ENCODE measurements at regions not wholly inside any gene's neighbourhood (a gene's known extent, or its start where the extent isn't known, plus 50 kb on each side); places are given as distances from the start of the nearest gene placed in this dataset.

DNA sequence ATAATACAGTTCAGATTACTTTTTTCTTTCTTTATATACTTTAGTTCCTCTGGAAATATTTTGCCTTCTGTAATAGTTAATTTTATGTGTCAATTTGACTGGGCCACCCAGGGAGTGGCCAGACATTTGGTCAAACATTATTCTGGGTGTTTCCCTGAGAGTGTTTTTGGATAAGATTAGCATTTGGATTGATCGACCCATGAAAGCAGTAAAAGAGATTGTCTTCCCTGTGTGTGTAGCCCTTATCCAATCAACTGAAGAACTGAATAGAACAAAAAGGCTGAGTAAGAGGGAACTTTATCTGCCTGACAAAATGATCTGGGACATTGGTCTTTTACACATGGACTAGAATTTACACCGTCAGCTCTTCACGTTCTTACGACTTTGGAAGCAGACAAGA, 1190.1 kb upstream of the FAM98A start:
- no peak overlapping the region for H3K27ac ChIP-seq (ENCODE audit: control insufficient read depth, insufficient read depth)
- ChIA-PET POLR2A (no interaction called here), CTCF (no interaction called here), SMC1A (ENCODE audit: uncharacterized antibody, unreplicated experiment) (no interaction called here), RAD21 (ENCODE audit: unreplicated experiment) (no interaction called here)
- no peak for TF ChIP-seq PAX5 (IDR thresholded peaks at IDR 0.05; ENCODE audit: borderline replicate concordance, low read depth, low read length)
- no peak overlapping the region for H3K4me2 ChIP-seq (ENCODE audit: control insufficient read depth, insufficient read depth)
- in situ Hi-C loops (cut with MboI) (no loop called here), intact Hi-C loops (cut with micrococcal nuclease; ENCODE audit: unreplicated experiment) (no loop called here)
- no peak overlapping the region for H3K9ac ChIP-seq (ENCODE audit: control insufficient read depth, insufficient read depth, low read length)
- H2AFZ ChIP-seq (ENCODE audit: control insufficient read depth, low read depth, low read length): no peak overlapping the region
- H3K79me2 ChIP-seq (ENCODE audit: control insufficient read depth, insufficient read depth, low read length): no peaks in the 10 kb centered on the region
- no peak overlapping the region for H3K4me3 ChIP-seq
- H3K27me3 ChIP-seq (replicated peaks in 1 of 2; ENCODE audit: control insufficient read depth in 2 of 2, insufficient read depth in 2 of 2, low read length in 1 of 2): no peaks in the 10 kb centered on the region
- no peaks in the 10 kb centered on the region for H3K36me3 ChIP-seq (ENCODE audit: control insufficient read depth in 2 of 2, insufficient read depth in 2 of 2, low read length in 1 of 2)
- H3K4me1 ChIP-seq (ENCODE audit: control insufficient read depth, insufficient read depth, low read length): no peaks in the 10 kb centered on the region
- H3K9me3 ChIP-seq (replicated peaks; ENCODE audit: control insufficient read depth, insufficient read depth, low read length): no peaks in the 10 kb centered on the region
- ATAC-seq (no peak), FAIRE-seq (no peak), DNase-seq (ENCODE audit: low read depth, low spot score) (no peak)
- 24% methylated on average over 4 of the region's 4 CpGs for WGBS (ENCODE audit: insufficient coverage, insufficient replicate concordance, low lambda C conversion rate, missing lambda C conversion rate)
- BruUV-seq (replicated peaks): no TSS peak
- H4K20me1 ChIP-seq (ENCODE audit: control insufficient read depth, insufficient read depth): no peaks in the 10 kb centered on the region

DNA sequence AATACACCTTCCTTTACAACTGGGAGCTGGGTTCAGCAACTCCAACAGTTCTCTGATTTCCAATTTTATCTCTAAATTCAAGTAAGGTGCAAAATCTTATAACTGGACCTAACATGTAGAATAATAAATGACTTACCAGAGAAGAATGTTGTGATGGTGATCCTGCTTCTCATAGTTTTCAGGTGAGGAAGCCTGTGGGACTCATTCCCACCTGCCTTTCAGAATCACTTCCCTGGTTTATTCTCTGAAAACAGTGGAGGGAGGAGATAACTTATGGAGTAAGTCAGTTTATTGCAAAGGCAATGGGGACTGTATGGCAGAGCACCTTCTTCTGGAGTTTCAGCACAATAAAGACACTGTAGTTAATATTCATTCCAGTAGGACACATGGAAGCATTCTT, 1188.2 kb upstream of the FAM98A start:
- no peak for ATAC-seq
- no peak for FAIRE-seq
- POLR2A ChIA-PET: no interaction called here
- TF ChIP-seq, protein P1, sequence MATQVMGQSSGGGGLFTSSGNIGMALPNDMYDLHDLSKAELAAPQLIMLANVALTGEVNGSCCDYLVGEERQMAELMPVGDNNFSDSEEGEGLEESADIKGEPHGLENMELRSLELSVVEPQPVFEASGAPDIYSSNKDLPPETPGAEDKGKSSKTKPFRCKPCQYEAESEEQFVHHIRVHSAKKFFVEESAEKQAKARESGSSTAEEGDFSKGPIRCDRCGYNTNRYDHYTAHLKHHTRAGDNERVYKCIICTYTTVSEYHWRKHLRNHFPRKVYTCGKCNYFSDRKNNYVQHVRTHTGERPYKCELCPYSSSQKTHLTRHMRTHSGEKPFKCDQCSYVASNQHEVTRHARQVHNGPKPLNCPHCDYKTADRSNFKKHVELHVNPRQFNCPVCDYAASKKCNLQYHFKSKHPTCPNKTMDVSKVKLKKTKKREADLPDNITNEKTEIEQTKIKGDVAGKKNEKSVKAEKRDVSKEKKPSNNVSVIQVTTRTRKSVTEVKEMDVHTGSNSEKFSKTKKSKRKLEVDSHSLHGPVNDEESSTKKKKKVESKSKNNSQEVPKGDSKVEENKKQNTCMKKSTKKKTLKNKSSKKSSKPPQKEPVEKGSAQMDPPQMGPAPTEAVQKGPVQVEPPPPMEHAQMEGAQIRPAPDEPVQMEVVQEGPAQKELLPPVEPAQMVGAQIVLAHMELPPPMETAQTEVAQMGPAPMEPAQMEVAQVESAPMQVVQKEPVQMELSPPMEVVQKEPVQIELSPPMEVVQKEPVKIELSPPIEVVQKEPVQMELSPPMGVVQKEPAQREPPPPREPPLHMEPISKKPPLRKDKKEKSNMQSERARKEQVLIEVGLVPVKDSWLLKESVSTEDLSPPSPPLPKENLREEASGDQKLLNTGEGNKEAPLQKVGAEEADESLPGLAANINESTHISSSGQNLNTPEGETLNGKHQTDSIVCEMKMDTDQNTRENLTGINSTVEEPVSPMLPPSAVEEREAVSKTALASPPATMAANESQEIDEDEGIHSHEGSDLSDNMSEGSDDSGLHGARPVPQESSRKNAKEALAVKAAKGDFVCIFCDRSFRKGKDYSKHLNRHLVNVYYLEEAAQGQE (IDR thresholded peaks at IDR 0.05; ENCODE audit: low read depth, low read length): no peak
- TF ChIP-seq MYB (IDR thresholded peaks at IDR 0.05; ENCODE audit: borderline replicate concordance, low read depth, low read length): no peak
- TF ChIP-seq HDAC6 (IDR thresholded peaks at IDR 0.05; ENCODE audit: unreplicated experiment): no peak
- no peak for TF ChIP-seq MLLT1 (IDR thresholded peaks at IDR 0.05)
- no peak for TF ChIP-seq RAD51 (IDR thresholded peaks at IDR 0.05)
- TF ChIP-seq, protein P2, sequence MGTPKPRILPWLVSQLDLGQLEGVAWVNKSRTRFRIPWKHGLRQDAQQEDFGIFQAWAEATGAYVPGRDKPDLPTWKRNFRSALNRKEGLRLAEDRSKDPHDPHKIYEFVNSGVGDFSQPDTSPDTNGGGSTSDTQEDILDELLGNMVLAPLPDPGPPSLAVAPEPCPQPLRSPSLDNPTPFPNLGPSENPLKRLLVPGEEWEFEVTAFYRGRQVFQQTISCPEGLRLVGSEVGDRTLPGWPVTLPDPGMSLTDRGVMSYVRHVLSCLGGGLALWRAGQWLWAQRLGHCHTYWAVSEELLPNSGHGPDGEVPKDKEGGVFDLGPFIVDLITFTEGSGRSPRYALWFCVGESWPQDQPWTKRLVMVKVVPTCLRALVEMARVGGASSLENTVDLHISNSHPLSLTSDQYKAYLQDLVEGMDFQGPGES (IDR thresholded peaks at IDR 0.05): no peak
- no peak for TF ChIP-seq MTA3 (IDR thresholded peaks at IDR 0.05; ENCODE audit: borderline replicate concordance, low read length)
- TF ChIP-seq MAX (IDR thresholded peaks at IDR 0.05; ENCODE audit: low read depth, low read length): no peak
- TF ChIP-seq, protein P3, sequence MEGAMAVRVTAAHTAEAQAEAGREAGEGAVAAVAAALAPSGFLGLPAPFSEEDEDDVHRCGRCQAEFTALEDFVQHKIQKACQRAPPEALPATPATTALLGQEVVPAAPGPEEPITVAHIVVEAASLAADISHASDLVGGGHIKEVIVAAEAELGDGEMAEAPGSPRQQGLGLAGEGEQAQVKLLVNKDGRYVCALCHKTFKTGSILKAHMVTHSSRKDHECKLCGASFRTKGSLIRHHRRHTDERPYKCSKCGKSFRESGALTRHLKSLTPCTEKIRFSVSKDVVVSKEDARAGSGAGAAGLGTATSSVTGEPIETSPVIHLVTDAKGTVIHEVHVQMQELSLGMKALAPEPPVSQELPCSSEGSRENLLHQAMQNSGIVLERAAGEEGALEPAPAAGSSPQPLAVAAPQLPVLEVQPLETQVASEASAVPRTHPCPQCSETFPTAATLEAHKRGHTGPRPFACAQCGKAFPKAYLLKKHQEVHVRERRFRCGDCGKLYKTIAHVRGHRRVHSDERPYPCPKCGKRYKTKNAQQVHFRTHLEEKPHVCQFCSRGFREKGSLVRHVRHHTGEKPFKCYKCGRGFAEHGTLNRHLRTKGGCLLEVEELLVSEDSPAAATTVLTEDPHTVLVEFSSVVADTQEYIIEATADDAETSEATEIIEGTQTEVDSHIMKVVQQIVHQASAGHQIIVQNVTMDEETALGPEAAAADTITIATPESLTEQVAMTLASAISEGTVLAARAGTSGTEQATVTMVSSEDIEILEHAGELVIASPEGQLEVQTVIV (IDR thresholded peaks at IDR 0.05; ENCODE audit: borderline replicate concordance, partially characterized antibody): no peak

More for the DNA sequence above, 1188.2 kb upstream of the FAM98A start:
- Histone ChIP-seq H3K4me2 (ENCODE audit: control insufficient read depth, insufficient read depth) (no peak overlapping the region), H3K9me3 (replicated peaks; ENCODE audit: control insufficient read depth, insufficient read depth, low read length) (no peaks in the 10 kb centered on the region), H3K4me1 (ENCODE audit: control insufficient read depth, insufficient read depth, low read length) (no peaks in the 10 kb centered on the region), H3K79me2 (ENCODE audit: control insufficient read depth, insufficient read depth, low read length) (no peaks in the 10 kb centered on the region), H3K4me3 (no peak overlapping the region), H4K20me1 (ENCODE audit: control insufficient read depth, insufficient read depth) (no peaks in the 10 kb centered on the region), H3K27me3 (replicated peaks in 1 of 2; ENCODE audit: control insufficient read depth in 2 of 2, insufficient read depth in 2 of 2, low read length in 1 of 2) (no peaks in the 10 kb centered on the region), H3K9ac (ENCODE audit: control insufficient read depth, insufficient read depth, low read length) (no peak overlapping the region), H3K36me3 (ENCODE audit: control insufficient read depth in 2 of 2, insufficient read depth in 2 of 2, low read length in 1 of 2) (no peaks in the 10 kb centered on the region), H3K27ac (ENCODE audit: control insufficient read depth, insufficient read depth) (no peak overlapping the region), H2AFZ (ENCODE audit: control insufficient read depth, low read depth, low read length) (no peak overlapping the region)
- CTCF ChIA-PET: no interaction called here
- SMC1A ChIA-PET (ENCODE audit: uncharacterized antibody, unreplicated experiment): no interaction called here
- DNase-seq (ENCODE audit: low read depth, low spot score): no peak
- in situ Hi-C loops (cut with MboI) (no loop called here), intact Hi-C loops (cut with micrococcal nuclease; ENCODE audit: unreplicated experiment) (no loop called here)
- RAD21 ChIA-PET (ENCODE audit: unreplicated experiment): no interaction called here
- no TSS peak for BruUV-seq (replicated peaks)

All from GM12878 (cell line).